ENCODE measurements at regions not wholly inside any gene's neighbourhood (a gene's known extent, or its start where the extent isn't known, plus 50 kb on each side); places are given as distances from the start of the nearest gene placed in this dataset.

DNA sequence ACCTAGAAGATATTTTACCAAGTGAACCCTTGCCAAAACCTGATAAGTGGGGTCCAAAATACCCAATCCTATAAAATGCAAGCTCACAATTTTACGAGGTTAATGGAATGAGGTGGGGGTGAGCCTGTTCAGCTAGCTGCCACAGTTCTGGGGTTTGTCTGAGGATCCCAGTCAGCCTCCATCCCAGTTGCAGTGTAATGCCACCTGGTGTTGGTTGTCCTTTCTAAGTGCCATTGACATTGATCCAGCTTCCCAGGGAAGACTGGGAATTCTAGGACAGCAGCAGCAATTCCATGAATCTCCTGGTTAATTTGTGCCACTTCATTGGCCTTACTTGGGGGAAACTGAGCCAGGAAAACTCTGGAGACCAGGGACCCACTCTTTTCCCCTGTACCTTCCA lies 298.3 kb downstream of the RWDD3 start:
- TF ChIP-seq POLR2A (IDR thresholded peaks at IDR 0.05; ENCODE audit: low read depth, low read length) (no peak), JUN (IDR thresholded peaks at IDR 0.05; ENCODE audit: borderline replicate concordance, insufficient read depth, insufficient read length, low read depth) (no peak), POLR2AphosphoS5 (IDR thresholded peaks at IDR 0.05; ENCODE audit: insufficient read depth, low read depth, low read length) (no peak), EZH2 (IDR thresholded peaks at IDR 0.05; ENCODE audit: borderline replicate concordance, low read depth, low read length, severe bottlenecking) (no peak)
- TF ChIP-seq, protein P1, sequence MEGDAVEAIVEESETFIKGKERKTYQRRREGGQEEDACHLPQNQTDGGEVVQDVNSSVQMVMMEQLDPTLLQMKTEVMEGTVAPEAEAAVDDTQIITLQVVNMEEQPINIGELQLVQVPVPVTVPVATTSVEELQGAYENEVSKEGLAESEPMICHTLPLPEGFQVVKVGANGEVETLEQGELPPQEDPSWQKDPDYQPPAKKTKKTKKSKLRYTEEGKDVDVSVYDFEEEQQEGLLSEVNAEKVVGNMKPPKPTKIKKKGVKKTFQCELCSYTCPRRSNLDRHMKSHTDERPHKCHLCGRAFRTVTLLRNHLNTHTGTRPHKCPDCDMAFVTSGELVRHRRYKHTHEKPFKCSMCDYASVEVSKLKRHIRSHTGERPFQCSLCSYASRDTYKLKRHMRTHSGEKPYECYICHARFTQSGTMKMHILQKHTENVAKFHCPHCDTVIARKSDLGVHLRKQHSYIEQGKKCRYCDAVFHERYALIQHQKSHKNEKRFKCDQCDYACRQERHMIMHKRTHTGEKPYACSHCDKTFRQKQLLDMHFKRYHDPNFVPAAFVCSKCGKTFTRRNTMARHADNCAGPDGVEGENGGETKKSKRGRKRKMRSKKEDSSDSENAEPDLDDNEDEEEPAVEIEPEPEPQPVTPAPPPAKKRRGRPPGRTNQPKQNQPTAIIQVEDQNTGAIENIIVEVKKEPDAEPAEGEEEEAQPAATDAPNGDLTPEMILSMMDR (IDR thresholded peaks at IDR 0.05; ENCODE audit: extremely low read depth in 1 of 2, insufficient read depth in 1 of 2, low read depth in 1 of 2, low read length in 2 of 2), result no peak
- TF ChIP-seq, protein P2, sequence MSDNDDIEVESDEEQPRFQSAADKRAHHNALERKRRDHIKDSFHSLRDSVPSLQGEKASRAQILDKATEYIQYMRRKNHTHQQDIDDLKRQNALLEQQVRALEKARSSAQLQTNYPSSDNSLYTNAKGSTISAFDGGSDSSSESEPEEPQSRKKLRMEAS (IDR thresholded peaks at IDR 0.05; ENCODE audit: insufficient read depth, insufficient read length), result no peak

Measured in endothelial cell of umbilical vein (primary cell).